HG03025 (cell line): ENCODE measurements at regions not wholly inside any gene's neighbourhood (a gene's known extent, or its start where the extent isn't known, plus 50 kb on each side); places are given as distances from the start of the nearest gene placed in this dataset.

Experiments
- ATAC-seq: cut with Tn5 transposase; IDR thresholded peaks from one replicate; pipeline ENCODE4 v1.9.1; 2021; ENCODE audit warnings: mild to moderate bottlenecking, moderate library complexity; ENCODE audit not compliant: unreplicated experiment, low FRiP score

DNA sequence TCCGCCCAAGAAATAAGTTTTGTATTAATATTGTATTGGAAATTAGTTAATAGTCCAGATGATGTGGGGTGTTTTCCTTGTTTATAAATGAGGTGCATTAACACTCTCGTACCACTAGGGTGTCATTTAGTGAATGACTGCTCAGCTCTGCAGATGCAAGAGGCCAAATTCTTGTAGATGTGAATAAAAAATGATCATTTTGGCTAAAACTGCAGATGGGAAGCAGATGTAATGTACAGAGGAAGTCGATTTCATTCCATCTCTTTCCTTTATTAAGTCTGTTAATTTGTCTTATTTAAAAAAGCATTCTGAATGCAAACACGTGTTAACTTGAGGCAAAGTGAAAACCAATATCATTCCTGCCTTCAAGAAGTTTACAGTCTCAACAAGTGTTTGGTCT, 108.1 kb downstream of the DHX15 start:
- ATAC-seq: no peak

DNA sequence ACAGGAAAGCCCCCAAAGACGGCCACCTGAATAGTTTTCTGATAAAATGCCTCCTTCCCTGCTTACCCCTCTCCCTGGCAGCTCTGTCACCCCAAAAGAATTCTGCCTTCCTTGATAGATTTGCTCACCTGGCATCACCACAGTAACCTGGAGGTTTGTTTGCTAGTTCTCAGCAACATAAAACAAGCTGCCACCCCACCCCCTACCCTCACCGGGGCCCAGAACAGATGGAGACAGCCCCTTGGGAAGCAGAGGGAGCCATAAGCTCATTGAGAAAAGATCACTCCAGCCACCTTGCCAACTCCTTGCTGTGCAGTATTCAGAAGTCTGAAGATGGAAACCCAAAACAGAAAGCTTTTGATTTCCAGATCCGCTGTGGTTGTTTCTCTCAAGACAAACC, 108.6 kb downstream of the DHX15 start:
- ATAC-seq: no peak

DNA sequence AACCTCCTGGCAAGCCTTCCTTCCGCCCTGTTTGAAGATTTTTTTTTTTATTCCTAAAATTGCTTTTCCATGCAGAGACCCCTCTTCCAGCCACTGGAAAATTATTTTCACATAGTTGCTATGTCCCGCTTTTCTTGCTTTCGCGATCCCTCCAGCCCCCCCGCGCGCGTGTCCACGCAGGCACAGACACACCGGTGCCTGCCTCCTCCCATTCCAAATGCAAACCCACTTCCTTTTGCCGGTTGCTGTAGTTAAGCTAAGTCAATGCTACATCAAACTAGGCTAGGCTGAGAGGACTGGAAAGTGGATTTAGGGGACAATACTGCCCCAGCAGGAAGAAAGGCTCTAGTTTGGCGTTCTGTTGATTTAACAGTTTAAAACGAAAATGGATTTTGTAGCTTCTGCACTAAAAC, 111.0 kb downstream of the DHX15 start:
- ATAC-seq: no peak

DNA sequence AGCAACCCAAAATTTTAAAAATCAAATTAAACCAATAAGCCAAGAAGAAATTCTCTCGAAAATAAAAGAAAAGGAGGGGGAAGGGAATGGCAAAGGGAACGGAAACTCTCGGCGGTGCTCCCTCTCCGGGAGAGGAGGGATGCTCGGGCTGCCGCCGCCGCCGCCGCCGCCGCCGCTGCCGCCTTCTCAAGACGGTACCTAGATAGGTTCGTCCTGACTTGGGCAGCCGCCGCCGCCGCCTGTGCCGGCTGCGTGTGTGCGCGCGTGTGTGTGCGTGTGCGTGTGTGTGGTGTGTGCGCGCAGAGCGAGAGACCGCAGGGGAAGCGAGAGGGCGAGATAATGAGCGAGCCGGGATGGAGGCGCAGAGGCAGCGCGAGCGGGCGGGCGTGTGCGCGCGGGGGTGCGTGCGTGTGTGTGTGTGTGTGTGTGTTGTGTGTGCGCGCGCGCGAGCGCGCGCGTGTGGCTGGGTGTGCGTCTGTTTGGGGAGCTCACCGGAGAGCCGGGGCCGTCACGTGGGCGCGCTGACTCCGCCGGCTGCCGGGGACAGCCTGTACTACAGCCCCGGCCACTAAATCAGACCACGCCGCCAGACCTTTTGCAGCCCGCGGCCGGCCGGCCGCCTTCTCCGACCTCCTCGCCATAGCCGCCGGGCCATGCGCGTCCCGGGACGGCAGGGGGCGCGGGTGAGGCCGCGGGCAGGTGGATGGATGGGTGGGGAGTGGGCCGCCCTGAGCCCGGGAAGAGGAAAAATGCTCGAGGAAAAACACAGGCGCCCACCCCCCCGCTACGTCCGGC, 111.6 kb downstream of the DHX15 start:
- peak; percentile 49 for ATAC-seq

DNA sequence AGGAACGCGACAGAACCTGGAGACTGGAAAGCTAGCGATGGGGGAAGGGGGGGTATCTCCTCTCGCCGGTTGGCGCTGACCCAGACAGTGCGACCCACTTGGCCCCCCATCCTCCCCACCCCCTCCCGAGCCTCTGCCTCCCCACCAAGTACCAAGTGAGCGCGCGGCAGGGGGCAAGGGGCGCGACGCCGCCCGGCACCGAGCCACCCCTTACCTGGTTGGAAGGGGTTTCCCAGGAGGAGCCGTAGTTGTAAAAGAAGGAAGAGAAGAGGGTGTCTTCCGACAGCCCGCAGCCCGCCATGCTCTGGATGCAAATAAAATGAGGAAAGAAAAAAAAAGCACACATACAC, 112.2 kb downstream of the DHX15 start:
- no peak for ATAC-seq

DNA sequence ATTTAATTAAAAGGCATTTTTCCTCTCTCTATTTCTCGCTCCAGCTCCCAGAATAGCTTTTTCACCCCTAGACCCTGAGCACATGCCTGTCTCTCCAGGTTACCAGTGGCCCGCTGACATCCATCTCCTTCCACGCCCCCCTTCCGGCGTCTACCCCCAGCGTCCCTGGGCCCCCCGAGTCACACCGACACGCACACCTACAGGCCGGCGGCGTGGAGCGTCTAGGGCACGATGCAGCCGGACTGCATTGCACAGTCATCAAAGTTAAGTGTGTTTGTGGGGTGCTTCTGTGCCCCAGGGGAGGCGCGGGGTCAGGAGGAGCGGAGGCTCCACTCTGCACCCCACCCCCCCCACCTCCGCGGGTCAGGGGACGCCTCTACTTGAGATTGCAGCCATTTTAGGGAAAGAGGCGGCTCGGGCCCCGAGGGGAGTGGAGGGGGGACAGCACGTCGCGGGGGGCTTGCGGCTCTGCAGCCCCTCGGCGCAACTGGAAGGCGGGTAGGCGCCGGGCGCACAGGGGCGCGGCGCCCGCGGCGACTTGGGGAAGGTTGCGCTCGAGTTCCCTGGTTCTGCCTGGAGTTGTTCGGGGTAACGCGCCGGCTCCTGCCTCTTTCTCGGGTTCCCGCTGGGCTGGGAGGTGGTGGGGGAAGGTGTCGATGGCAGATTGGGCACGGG, 112.7 kb downstream of the DHX15 start:
- no peak for ATAC-seq

DNA sequence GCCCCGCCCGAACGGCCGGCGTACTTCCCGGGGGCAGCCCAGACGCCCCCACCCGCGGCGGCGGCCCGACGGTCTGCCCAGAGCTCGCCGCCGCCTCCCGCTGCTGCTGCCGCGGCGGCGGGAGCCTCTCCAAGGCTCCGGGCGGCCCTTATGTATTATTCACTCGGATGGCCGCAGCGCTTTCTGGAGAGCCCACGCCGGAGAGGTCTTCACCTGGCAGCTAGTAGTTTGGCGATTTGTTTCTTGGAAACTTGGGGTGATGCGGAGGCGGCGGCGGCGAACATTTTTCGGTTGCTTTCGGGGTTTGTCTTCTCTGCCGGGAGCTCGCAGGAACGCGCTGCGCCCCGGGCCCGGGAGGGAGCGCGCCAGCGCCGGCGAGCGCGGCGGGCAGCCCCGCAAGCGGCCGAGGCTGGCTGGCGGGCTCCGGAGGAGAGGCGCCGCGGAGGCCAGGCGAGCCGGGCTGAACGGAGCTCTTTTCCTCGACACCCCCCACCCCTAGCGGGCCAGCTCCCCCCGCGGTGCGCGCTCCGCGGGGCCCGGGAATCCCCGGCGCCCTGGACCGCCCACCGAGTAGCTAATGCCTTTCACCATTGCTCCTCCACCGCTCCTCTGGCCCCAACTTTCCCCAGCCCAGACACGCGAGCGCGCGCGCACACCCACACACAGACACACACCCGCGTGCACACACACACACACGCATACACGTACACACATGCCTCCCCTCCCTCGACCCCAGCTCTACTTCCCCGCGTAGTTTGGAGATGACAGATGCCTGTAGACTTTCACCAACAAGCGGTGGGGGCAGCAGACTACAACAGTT, 113.5 kb downstream of the DHX15 start:
- no peak for ATAC-seq

DNA sequence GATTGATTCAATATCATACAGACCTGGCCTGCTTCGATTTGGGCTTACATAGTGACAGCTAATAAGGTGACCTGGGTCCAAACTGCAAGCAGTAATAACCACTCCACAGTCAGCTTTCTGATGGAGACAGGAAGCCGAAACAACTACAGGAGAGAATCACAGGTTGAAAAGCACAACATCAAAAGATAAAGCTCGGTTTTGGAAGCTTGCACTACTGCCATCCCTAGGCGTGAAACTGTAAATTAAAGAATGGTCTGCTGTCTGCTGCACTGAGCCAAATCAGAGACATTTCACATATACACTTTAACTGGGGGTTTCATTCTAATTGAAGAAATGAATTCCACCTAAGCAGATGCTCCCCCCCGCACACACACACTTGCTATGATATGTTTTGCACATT, 116.3 kb downstream of the DHX15 start:
- no peak for ATAC-seq

DNA sequence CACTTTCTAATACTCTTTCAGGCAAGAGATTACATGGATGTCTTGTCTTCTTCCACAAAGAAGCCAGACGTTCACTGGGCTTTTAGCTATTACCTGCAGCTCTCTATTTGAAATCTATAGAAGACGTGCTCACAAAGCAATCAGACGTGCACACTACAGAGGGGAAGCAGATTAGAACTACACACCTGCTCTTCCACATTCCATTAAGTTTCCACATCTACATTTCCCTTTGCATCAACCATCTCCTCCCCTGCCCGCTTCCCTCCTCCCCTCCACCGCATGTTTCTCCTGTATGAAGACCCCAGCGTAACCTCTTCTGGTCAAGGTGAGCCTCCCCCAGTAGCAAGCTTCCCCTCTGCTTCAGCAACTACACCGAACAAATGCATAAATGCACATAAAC, 119.8 kb downstream of the DHX15 start:
- no peak for ATAC-seq

DNA sequence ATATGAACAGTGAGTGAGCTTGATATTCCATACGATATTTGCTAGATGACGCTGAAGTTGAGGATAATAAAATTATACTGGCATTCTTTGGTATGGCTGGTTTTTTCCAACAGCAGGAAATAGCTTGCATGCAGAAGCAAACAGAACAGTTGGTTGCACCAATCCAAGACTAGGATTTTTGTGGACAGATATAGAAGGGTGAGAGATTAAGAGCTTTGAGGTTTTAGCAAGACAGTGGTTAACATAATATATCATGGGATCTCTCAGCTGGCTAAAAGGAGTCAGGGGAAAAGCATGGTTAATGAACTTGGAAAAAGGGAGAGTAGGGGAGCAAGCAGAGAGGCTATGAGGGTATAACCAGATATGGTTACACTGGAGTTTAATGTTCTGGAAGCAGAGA, 127.9 kb downstream of the DHX15 start:
- ATAC-seq: no peak

DNA sequence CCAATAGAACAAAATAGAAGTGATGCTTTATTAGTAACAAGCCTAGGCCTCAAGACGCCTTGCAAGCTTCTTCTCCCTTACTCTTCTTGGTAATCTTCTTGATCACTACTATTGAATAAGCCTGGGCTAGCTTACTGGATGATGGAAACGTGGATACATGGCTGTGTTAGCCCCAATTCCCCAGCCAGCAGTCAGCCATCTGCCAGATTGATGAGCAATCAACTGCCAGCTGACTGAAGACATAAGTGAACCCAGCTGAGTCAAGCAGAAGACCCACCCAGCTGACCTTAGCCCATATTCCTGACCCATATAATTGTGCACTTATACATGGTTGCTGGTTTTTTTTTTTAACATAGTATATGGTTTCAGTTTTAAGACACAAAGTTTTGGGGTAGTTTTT, 130.4 kb downstream of the DHX15 start:
- no peak for ATAC-seq

DNA sequence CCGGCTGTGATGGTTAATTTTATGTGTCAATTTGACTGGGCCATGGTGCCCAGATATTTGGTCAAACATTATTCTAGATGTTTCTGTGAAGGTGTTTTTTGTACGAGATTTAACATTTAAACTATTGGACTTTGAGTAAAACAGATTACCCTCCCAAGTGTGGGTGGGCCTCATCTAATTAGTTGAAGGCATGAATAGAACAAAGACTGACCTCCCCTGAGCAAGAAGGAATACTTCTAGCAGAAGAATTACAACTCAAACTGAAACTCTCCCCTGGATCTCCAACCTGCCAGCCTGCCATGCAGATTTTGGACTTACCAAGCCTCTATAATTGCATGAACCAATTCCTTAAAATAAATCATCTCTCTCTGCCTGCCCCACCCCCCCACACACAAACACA, 132.5 kb downstream of the DHX15 start:
- ATAC-seq: no peak

DNA sequence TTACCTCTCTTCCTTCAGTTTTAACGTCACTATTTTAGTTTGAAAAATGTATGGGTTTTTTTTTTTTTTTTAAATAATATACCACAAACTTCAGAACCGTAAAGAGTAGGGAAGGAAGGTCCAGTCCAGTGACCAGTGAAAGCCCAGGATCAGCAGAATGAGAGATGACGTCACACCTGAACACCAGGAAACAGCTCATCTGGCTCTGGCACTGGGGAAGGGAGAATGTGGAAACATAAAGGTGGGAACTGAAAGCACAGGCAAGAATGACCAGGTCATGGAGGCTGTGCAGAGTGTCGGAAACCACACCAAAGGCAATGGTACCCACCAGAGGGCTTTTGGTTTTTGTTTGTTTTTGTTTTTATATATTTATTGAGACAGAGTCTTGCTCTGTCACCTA, 141.2 kb downstream of the DHX15 start:
- no peak for ATAC-seq

DNA sequence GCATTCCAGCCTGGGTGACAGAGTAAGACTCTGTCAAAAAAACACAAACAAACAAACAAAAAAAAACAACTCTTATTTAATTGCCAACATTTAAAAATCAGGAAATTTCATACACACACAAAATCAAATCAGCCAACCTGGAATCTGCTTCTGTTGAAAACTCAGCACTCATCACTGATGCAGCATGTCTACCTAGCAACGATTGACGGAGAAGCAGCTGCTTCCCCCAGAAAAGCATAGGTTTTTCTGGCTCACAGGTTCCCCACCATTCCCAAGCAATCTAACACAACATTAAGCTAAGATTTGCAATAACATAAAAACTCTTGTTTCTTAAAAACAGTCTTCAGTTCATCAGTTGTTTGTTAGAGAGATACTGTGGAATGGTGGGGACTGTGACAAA, 143.6 kb downstream of the DHX15 start:
- ATAC-seq: no peak

DNA sequence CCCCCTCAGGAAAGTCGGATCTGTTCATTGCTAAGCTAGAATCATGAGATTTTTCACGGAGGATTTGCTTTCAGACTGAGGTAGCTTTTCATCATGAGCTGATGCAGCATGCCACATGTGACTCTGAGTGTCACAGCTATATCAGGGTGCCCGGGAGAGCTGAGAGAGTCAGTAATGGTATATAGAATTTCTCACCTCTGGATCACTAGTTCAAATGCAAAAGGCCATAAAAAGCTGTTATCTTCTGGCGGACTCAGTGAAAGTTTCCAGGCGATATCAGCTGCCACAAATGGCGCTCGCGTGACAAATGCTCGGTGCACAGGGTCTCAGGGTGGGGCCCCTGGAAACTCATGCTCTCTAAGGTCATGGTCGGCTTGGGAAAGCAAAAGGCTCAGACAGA, 150.1 kb downstream of the DHX15 start:
- ATAC-seq: no peak

DNA sequence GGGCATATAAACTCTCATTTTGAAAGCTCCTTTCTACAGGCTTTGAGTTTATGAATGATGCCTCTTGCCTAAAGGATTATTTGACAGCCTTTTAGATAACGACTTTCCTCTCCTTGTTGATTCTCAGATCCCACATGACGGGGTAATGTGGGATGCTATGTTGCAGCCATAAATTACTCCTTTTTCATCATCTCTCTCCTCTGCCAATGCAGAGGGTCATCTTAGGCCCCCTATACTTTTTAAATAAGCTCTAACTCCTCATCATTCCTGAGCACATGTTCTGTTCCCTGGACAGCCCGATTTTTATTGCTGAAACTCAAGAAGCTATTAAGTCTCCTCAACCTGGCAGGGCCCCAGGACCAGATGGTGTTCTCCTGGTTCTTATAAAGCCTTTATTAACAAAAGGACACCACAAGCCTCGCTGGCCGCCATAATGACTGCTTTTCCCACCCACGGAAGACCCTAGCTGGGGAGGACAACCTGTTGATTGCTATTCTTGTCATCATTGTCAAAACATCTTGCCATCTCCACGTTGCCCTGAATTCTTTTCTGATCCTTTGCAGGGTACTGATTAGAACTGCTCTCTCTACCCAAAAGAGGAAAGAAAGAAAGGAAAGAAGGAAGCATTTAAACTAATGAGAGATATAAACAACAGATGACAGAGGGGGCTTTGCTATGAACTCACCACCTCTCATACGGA, 150.7 kb downstream of the DHX15 start:
- ATAC-seq: no peak

DNA sequence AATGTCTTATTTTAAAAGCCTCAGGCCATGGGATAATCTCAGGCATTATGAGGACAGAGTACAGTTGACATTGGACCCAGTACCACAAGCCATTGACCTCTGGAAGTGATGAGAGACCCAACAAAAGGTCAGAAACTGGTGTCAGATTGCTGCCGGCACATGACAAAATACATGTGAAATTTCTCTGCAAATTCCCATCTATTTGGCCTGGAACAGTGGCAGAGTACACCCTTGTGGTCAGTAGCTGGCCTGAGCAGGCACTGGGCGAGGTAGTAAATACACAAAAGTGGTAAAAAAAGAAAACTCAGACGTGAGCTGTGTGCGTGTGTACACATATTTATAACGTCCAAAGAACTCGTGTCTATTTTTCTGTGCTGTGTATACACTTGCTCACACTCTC, 155.5 kb downstream of the DHX15 start:
- ATAC-seq: no peak

DNA sequence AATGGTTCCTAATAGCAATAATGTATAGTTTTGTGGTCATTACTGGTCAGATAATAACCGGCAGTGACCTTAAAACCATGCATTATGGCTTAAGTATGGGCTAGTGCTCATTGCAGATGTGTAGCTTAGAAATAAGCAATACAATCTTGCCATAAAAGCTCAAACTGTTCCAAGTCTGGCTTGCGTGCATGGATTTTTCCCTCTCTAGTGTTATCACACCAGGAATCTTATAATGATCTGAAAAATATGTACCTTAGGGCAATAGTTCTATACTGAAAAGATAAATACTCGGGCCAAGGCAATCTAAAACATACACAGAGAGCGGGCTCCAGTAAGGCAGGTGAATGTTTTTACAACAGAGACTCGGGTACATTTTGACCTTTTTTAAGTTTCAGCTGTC, 157.8 kb downstream of the DHX15 start:
- ATAC-seq: no peak

DNA sequence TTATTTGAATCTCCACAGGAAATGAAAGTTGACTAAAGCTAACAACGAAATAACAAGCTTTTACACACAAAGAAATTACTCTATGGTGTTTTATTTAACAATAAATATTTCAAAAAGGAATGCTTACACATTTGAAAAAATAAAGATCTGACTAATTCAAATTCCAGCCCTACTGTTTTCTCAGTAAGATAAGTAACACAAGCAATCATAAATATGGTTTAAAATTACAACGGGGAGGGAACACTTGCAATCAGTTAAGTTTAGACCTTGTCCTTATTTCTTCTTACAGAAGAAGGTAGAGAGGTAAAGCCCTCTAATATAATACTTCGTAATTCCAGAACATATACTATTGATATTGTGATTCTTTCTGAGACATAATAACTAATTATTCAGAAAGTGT, 158.5 kb downstream of the DHX15 start:
- ATAC-seq: no peak

DNA sequence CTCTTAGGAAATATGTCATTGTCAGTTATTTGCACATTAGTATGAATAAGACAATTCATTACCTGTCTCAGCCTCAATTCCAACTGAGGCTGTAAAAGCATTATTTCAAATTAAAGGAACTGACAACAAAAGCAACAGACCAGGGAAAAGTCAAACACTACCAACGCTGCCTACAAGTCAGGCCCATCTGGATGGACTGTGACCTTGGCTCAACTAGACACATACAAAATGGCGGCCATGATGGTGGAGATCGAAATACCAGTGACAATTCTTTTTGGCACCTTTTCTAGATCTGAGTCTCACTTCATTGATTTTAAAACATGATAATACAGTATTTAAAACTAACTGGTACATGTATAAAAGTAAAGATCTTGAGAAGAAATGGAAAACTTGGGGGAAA, 160.7 kb downstream of the DHX15 start:
- no peak for ATAC-seq

DNA sequence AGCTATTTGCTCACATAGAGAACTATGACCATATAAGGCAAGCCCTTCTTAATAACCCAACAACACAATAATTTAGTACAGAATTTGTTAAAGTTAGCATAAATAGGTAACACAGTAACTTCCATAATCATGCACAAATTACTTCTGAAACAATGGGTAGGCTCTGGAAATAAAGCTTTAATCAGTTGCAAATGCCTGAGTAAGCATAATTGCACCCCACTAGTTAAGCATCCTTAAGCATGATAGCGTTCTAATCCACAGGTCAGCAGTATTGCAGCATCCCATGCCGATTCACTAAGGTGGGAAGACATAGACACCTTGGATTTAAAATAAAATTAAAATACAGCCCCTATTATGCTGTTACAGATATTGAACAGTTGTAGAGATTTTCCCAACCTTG, 161.7 kb downstream of the DHX15 start:
- ATAC-seq: no peak
